ENCODE measurements at regions not wholly inside any gene's neighbourhood (a gene's known extent, or its start where the extent isn't known, plus 50 kb on each side); places are given as distances from the start of the nearest gene placed in this dataset.
"Not testable (repeated sequence)": the region's sequence is repeated elsewhere in the genome, so short reads cannot be mapped to it uniquely, and the experiment has no call there.

DNA sequence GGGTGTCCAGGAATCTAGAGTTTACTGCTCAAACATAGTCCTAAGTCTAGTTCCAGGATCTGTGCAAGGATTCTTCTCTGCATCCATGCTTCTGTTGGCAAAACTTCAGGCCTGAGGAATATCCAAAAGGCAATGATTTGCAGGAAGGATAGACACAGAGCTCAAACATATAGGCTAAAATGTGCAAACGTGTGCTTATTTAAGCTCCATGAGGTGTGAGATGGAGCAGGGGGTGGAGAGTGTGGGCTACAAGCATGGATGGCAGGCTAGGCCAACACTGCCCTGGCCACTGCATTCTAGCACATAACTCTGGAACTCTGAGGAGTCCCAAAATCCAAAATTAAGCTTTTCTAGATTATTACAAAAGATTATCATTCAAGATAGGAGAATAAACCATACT, 301.1 kb downstream of the PAX3 start:
- Histone ChIP-seq H3K36me3 (replicated peaks; ENCODE audit: low read depth, low read length) (no peaks in the 10 kb centered on the region), H3K27ac (ENCODE audit: low read length) (no peak overlapping the region), H3K27me3 (ENCODE audit: low read depth, low read length) (no peaks in the 10 kb centered on the region), H3K9ac (ENCODE audit: low read length) (no peak overlapping the region), H3K79me2 (ENCODE audit: low read length) (no peaks in the 10 kb centered on the region), H3K4me2 (ENCODE audit: low read length) (no peak overlapping the region), H2AFZ (ENCODE audit: low read depth, low read length) (no peak overlapping the region), H3K4me3 (ENCODE audit: low read length) (no peak overlapping the region), H3K9me3 (ENCODE audit: insufficient read depth, low read length) (no peaks in the 10 kb centered on the region), H3K4me1 (ENCODE audit: low read length) (no peaks in the 10 kb centered on the region), H4K20me1 (ENCODE audit: insufficient read depth, low read length) (no peaks in the 10 kb centered on the region)
- TF ChIP-seq, protein P1, sequence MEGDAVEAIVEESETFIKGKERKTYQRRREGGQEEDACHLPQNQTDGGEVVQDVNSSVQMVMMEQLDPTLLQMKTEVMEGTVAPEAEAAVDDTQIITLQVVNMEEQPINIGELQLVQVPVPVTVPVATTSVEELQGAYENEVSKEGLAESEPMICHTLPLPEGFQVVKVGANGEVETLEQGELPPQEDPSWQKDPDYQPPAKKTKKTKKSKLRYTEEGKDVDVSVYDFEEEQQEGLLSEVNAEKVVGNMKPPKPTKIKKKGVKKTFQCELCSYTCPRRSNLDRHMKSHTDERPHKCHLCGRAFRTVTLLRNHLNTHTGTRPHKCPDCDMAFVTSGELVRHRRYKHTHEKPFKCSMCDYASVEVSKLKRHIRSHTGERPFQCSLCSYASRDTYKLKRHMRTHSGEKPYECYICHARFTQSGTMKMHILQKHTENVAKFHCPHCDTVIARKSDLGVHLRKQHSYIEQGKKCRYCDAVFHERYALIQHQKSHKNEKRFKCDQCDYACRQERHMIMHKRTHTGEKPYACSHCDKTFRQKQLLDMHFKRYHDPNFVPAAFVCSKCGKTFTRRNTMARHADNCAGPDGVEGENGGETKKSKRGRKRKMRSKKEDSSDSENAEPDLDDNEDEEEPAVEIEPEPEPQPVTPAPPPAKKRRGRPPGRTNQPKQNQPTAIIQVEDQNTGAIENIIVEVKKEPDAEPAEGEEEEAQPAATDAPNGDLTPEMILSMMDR (IDR thresholded peaks at IDR 0.05; ENCODE audit: low read depth, low read length): no peak
- no peak for TF ChIP-seq EZH2phosphoT487 (IDR thresholded peaks at IDR 0.05; ENCODE audit: low read depth)

DNA sequence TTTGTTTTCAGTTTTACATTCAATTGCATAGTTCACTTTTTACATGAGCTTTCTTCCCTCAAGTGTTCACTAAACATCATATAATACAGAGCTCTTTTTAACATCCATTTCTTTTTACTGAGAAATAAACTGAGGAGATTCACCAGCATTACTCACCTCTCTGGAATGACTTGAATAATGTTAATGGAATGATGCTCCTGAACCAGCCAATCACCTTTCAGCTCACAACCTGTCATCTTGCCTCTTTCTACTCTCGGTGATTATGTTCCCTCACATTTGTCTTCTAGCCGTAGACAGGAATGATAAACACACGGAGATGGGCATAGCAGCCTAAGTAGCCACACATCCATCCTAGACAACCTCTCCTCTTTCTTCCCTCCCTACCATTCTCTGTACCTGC, 301.7 kb downstream of the PAX3 start:
- Histone ChIP-seq H3K36me3 (replicated peaks; ENCODE audit: low read depth, low read length) (no peaks in the 10 kb centered on the region), H4K20me1 (ENCODE audit: insufficient read depth, low read length) (no peaks in the 10 kb centered on the region), H3K79me2 (ENCODE audit: low read length) (no peaks in the 10 kb centered on the region), H3K4me1 (ENCODE audit: low read length) (no peaks in the 10 kb centered on the region), H2AFZ (ENCODE audit: low read depth, low read length) (no peak overlapping the region), H3K4me3 (ENCODE audit: low read length) (no peak overlapping the region), H3K9me3 (ENCODE audit: insufficient read depth, low read length) (no peaks in the 10 kb centered on the region), H3K27me3 (ENCODE audit: low read depth, low read length) (no peaks in the 10 kb centered on the region), H3K9ac (ENCODE audit: low read length) (no peak overlapping the region), H3K27ac (ENCODE audit: low read length) (no peak overlapping the region), H3K4me2 (ENCODE audit: low read length) (no peak overlapping the region)
- TF ChIP-seq, protein P1 (IDR thresholded peaks at IDR 0.05; ENCODE audit: low read depth, low read length): no peak
- TF ChIP-seq EZH2phosphoT487 (IDR thresholded peaks at IDR 0.05; ENCODE audit: low read depth): no peak

DNA sequence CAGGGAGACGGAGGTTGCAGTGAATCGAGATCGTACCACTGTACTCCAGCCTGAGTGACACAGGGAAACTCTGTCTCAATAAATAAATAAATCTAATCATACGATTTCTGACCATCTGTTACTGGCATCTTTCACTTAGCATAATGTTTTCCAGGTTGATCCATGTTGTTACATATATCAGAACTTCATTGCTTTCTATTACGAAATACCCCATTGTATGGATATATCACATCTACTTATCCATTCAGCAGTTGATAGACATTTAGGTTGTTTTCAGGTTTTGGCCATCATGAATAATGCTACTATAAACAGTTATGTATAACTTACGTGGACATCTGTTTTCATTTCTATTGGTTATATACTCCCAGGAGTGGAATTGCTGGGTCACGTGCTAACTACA, 303.9 kb downstream of the PAX3 start:
- Histone ChIP-seq H3K4me2 (ENCODE audit: low read length) (no peak overlapping the region), H3K79me2 (ENCODE audit: low read length) (no peaks in the 10 kb centered on the region), H3K27ac (ENCODE audit: low read length) (no peak overlapping the region), H3K36me3 (replicated peaks; ENCODE audit: low read depth, low read length) (no peaks in the 10 kb centered on the region), H2AFZ (ENCODE audit: low read depth, low read length) (no peak overlapping the region), H3K9me3 (ENCODE audit: insufficient read depth, low read length) (no peaks in the 10 kb centered on the region), H3K4me1 (ENCODE audit: low read length) (no peaks in the 10 kb centered on the region), H3K27me3 (ENCODE audit: low read depth, low read length) (no peaks in the 10 kb centered on the region), H3K9ac (ENCODE audit: low read length) (no peak overlapping the region), H3K4me3 (ENCODE audit: low read length) (no peak overlapping the region), H4K20me1 (ENCODE audit: insufficient read depth, low read length) (no peaks in the 10 kb centered on the region)
- TF ChIP-seq EZH2phosphoT487 (IDR thresholded peaks at IDR 0.05; ENCODE audit: low read depth): no peak
- TF ChIP-seq, protein P1 (IDR thresholded peaks at IDR 0.05; ENCODE audit: low read depth, low read length): no peak

DNA sequence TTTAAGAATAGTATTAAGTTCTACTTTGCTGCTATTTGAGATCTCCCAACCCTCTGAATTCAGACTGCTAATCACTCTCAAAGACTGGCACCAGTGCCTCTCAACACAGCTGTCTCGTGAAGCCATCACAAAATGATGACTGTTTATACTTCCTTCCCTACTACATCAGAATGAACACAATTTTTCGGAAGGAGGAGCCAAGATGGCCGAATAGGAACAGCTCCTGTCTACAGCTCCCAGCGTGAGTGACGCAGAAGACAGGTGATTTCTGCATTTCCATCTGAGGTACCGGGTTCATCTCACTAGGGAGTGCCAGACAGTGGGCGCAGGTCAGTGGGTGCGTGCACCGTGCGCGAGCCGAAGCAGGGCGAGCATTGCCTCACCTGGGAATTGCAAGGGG, 314.4 kb downstream of the PAX3 start:
- not testable (repeated sequence) for H3K4me3 ChIP-seq (ENCODE audit: low read length); H4K20me1 ChIP-seq (ENCODE audit: insufficient read depth, low read length); H3K27me3 ChIP-seq (ENCODE audit: low read depth, low read length); H3K9me3 ChIP-seq (ENCODE audit: insufficient read depth, low read length); H3K79me2 ChIP-seq (ENCODE audit: low read length); H3K4me1 ChIP-seq (ENCODE audit: low read length); H2AFZ ChIP-seq (ENCODE audit: low read depth, low read length); H3K9ac ChIP-seq (ENCODE audit: low read length); H3K27ac ChIP-seq (ENCODE audit: low read length); H3K36me3 ChIP-seq (replicated peaks; ENCODE audit: low read depth, low read length); H3K4me2 ChIP-seq (ENCODE audit: low read length)
